K562 (cell line): ENCODE measurements at regions not wholly inside any gene's neighbourhood (a gene's known extent, or its start where the extent isn't known, plus 50 kb on each side); places are given as distances from the start of the nearest gene placed in this dataset.
A peak's percentile ranks its signal among the peaks of the same experiment; 100 is the strongest.

ENCODE experiments used
- BCL6 ChIP-seq: fragments of 250-450 bp; sonication (Bioruptor Pico); IDR thresholded peaks from 2 replicates; pipeline ENCODE4 v1.4.0; 2020
- ELF4 ChIP-seq: fragments of 450-650 bp; formaldehyde crosslinking; IDR thresholded peaks from 2 replicates; pipeline ENCODE4 v1.4.0; 2022; ENCODE audit warnings: missing genetic modification characterization
- HSF4 ChIP-seq: fragments of 250-450 bp; sonication (Bioruptor Pico); IDR thresholded peaks from 2 replicates; pipeline ENCODE4 v2.1.2; 2022; ENCODE audit warnings: mild to moderate bottlenecking, moderate library complexity, borderline replicate concordance
- MCM3 ChIP-seq: fragments of 450-650 bp; IDR thresholded peaks from 2 replicates; pipeline ENCODE4 v1.6.1; 2016
- NFE2 ChIP-seq: IDR thresholded peaks from 2 replicates; pipeline ENCODE4 v1.6.1; 2014; ENCODE audit warnings: antibody characterized with exemption, low read depth
- POLR2AphosphoS2 ChIP-seq: IDR thresholded peaks from 2 replicates; pipeline ENCODE4 v1.6.1; 2012; ENCODE audit warnings: low read length, improper control_type of control experiment
- SMAD4 ChIP-seq: fragments of 250-450 bp; sonication (Bioruptor Pico); conservative IDR thresholded peaks from 2 replicates; pipeline ENCODE4 v1.8.0; 2021; ENCODE audit warnings: inconsistent platforms, mild to moderate bottlenecking, moderate library complexity
- SMARCB1 ChIP-seq: IDR thresholded peaks from 2 replicates; pipeline ENCODE4 v1.6.1; 2011; ENCODE audit warnings: improper control_type of control experiment, low read depth; ENCODE audit not compliant: insufficient read length
- SMARCE1 ChIP-seq: fragments of 450-650 bp; IDR thresholded peaks from 2 replicates; pipeline ENCODE4 v1.7.1; 2016; ENCODE audit warnings: mild to moderate bottlenecking
- SRSF1 ChIP-seq: fragments of 200-400 bp; formaldehyde crosslinking; IDR thresholded peaks from 2 replicates; pipeline ENCODE4 v1.6.1; 2017; ENCODE audit warnings: mild to moderate bottlenecking, low read depth, low read length, moderate library complexity
- ZNF41 ChIP-seq: fragments of 250-450 bp; sonication (Bioruptor Pico); conservative IDR thresholded peaks from 2 replicates; pipeline ENCODE4 v1.4.0; 2020; ENCODE audit warnings: mild to moderate bottlenecking
- TF ChIP-seq, protein P1 (sequence below): fragments of 450-650 bp; IDR thresholded peaks from 2 replicates; pipeline ENCODE4 v1.6.1; 2014; ENCODE audit warnings: low read depth, mild to moderate bottlenecking, moderate library complexity, borderline replicate concordance
- TF ChIP-seq, protein P2 (sequence below): IDR thresholded peaks from 2 replicates; pipeline ENCODE4 v1.6.1; 2012; ENCODE audit warnings: low read depth, low read length, improper control_type of control experiment, borderline replicate concordance
- TF ChIP-seq, protein P3 (sequence below): sonication (generic); formaldehyde crosslinking; IDR thresholded peaks from 2 replicates; pipeline ENCODE4 v1.8.0; 2022; ENCODE audit warnings: mild to moderate bottlenecking, missing genetic modification reagents, borderline replicate concordance
- TF ChIP-seq, protein P4 (sequence below): fragments of 250-450 bp; sonication (Bioruptor Pico); IDR thresholded peaks from 2 replicates; pipeline ENCODE4 v1.5.0; 2021
- TF ChIP-seq, protein P5 (sequence below): fragments of 200-800 bp; sonication (Bioruptor generic); IDR thresholded peaks from 2 replicates; pipeline ENCODE4 v1.6.1; 2017; ENCODE audit warnings: missing genetic modification characterization, missing compliant biosample characterization
- TF ChIP-seq, protein P6 (sequence below): fragments of 250-450 bp; sonication (Bioruptor Pico); IDR thresholded peaks from 2 replicates; pipeline ENCODE4 v1.5.0; 2022; ENCODE audit warnings: mild to moderate bottlenecking

DNA sequence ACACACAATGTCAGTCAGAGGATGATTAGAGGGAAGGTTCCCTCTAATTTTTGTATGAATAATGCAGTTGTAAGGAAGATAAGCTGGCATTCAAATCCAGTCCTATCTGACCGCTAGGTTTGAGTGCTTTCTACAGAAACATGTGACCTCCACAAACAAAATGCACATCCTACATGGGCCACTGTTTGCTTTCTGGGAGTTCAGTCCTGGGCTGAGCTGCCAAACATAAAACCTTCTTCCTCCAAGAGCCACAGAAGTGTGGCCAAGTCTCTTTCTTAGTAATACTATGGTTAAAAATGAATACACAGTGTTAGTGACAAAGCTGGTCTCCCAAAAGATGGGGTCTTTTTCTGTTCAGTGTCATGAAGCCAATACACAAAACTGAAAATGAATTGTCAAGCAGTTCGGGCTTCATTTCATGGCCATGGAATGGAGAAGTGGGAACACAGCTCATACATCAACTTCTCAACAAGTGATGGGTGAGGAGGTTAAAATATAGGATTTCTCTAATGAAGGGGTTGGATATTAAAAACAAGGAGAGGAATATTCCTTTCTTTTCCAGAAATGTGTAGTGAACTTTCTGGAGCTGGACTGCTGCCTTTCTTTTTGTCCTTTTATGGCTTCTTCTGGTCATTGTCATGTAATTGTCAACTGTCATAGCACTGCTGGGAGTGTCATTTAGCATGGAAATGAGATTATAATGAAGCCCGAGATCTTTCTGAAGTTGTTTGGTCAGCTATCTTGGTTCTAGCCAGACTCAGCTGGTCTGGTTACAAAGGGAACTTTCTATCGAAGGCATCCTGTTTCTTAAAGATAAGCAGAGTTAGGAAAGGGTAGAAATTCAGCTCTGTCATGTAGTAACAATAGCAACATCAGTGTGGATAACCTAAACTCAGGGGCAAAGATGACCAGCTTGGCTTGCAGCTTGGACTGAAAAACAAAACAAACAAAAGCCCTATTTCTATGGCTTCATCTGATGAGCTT lies 135.1 kb downstream of the CHD1L start (continued):
- TF ChIP-seq, protein P1, sequence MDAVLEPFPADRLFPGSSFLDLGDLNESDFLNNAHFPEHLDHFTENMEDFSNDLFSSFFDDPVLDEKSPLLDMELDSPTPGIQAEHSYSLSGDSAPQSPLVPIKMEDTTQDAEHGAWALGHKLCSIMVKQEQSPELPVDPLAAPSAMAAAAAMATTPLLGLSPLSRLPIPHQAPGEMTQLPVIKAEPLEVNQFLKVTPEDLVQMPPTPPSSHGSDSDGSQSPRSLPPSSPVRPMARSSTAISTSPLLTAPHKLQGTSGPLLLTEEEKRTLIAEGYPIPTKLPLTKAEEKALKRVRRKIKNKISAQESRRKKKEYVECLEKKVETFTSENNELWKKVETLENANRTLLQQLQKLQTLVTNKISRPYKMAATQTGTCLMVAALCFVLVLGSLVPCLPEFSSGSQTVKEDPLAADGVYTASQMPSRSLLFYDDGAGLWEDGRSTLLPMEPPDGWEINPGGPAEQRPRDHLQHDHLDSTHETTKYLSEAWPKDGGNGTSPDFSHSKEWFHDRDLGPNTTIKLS = peak; percentile 72; the same call in 1 of the 2 replicates
- TF ChIP-seq, protein P2, sequence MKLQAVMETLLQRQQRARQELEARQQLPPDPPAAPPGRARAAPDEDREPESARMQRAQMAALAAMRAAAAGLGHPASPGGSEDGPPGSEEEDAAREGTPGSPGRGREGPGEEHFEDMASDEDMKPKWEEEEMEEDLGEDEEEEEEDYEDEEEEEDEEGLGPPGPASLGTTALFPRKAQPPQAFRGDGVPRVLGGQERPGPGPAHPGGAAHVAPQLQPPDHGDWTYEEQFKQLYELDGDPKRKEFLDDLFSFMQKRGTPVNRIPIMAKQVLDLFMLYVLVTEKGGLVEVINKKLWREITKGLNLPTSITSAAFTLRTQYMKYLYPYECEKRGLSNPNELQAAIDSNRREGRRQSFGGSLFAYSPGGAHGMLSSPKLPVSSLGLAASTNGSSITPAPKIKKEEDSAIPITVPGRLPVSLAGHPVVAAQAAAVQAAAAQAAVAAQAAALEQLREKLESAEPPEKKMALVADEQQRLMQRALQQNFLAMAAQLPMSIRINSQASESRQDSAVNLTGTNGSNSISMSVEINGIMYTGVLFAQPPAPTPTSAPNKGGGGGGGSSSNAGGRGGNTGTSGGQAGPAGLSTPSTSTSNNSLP = peak; percentile 61; the same call in 1 of the 2 replicates
- TF ChIP-seq SMARCB1 (no peak), SMAD4 (CRISPR knock-in tag) (peak; percentile 80), SMARCE1 (peak; percentile 89), ELF4 (peak; percentile 55; the same call in 1 of the 2 replicates), HSF4 (no peak), SRSF1 (no peak), BCL6 (CRISPR knock-in tag) (no peak), ZNF41 (CRISPR knock-in tag) (no peak), MCM3 (no peak), NFE2 (peak; percentile 94), POLR2AphosphoS2 (no peak)
- TF ChIP-seq, protein P3, sequence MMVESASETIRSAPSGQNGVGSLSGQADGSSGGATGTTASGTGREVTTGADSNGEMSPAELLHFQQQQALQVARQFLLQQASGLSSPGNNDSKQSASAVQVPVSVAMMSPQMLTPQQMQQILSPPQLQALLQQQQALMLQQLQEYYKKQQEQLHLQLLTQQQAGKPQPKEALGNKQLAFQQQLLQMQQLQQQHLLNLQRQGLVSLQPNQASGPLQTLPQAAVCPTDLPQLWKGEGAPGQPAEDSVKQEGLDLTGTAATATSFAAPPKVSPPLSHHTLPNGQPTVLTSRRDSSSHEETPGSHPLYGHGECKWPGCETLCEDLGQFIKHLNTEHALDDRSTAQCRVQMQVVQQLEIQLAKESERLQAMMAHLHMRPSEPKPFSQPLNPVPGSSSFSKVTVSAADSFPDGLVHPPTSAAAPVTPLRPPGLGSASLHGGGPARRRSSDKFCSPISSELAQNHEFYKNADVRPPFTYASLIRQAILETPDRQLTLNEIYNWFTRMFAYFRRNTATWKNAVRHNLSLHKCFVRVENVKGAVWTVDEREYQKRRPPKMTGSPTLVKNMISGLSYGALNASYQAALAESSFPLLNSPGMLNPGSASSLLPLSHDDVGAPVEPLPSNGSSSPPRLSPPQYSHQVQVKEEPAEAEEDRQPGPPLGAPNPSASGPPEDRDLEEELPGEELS = no peak
- TF ChIP-seq, protein P4, sequence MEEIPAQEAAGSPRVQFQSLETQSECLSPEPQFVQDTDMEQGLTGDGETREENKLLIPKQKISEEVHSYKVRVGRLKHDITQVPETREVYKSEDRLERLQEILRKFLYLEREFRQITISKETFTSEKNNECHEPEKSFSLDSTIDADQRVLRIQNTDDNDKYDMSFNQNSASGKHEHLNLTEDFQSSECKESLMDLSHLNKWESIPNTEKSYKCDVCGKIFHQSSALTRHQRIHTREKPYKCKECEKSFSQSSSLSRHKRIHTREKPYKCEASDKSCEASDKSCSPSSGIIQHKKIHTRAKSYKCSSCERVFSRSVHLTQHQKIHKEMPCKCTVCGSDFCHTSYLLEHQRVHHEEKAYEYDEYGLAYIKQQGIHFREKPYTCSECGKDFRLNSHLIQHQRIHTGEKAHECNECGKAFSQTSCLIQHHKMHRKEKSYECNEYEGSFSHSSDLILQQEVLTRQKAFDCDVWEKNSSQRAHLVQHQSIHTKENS (CRISPR knock-in tag) = no peak
- TF ChIP-seq, protein P5, sequence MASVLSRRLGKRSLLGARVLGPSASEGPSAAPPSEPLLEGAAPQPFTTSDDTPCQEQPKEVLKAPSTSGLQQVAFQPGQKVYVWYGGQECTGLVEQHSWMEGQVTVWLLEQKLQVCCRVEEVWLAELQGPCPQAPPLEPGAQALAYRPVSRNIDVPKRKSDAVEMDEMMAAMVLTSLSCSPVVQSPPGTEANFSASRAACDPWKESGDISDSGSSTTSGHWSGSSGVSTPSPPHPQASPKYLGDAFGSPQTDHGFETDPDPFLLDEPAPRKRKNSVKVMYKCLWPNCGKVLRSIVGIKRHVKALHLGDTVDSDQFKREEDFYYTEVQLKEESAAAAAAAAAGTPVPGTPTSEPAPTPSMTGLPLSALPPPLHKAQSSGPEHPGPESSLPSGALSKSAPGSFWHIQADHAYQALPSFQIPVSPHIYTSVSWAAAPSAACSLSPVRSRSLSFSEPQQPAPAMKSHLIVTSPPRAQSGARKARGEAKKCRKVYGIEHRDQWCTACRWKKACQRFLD = no peak
- TF ChIP-seq, protein P6, sequence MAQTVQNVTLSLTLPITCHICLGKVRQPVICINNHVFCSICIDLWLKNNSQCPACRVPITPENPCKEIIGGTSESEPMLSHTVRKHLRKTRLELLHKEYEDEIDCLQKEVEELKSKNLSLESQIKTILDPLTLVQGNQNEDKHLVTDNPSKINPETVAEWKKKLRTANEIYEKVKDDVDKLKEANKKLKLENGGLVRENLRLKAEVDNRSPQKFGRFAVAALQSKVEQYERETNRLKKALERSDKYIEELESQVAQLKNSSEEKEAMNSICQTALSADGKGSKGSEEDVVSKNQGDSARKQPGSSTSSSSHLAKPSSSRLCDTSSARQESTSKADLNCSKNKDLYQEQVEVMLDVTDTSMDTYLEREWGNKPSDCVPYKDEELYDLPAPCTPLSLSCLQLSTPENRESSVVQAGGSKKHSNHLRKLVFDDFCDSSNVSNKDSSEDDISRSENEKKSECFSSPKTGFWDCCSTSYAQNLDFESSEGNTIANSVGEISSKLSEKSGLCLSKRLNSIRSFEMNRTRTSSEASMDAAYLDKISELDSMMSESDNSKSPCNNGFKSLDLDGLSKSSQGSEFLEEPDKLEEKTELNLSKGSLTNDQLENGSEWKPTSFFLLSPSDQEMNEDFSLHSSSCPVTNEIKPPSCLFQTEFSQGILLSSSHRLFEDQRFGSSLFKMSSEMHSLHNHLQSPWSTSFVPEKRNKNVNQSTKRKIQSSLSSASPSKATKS (CRISPR knock-in tag) = no peak
